ENCODE measurements at regions not wholly inside any gene's neighbourhood (a gene's known extent, or its start where the extent isn't known, plus 50 kb on each side); places are given as distances from the start of the nearest gene placed in this dataset.

DNA sequence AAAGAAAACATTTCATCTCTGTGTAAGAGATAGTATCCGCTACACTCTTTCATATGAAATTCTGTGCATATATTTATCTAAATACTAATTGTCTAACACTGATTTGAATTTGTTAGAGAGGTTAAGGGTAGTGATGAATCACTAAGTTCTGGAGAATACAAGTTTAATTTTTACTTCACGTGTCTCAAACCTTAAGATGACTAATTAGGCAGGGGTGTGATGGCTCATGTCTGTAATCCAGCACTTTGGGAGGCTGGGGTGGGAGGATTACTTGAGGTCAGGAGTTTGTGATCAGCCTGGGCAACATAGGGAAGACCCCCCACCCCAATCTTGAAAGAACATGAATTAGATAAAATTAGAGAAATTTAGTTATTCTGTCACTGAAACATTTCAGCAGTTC is 2241.9 kb downstream of the PCDH7 start:
- DNase-seq: no peak

DNA sequence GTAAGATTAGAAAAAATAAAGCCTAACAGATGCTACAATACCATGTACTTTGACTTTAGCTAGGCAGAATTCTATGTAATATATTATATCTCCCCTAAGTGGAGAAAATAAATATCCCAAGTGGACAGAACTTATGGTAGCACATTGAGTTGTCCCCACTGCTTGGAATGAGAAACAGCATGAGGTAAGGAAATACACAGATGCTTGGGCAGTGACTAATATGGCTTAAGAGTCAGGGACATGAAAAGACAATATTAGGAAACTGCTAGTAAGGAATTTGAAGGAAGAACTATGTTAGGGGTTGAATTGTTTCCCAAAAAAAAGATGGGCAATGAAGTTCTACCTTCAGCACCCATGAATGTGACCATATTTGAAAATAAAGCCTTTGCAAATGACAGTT is 2265.1 kb downstream of the PCDH7 start:
- peak; percentile 0 for DNase-seq

DNA sequence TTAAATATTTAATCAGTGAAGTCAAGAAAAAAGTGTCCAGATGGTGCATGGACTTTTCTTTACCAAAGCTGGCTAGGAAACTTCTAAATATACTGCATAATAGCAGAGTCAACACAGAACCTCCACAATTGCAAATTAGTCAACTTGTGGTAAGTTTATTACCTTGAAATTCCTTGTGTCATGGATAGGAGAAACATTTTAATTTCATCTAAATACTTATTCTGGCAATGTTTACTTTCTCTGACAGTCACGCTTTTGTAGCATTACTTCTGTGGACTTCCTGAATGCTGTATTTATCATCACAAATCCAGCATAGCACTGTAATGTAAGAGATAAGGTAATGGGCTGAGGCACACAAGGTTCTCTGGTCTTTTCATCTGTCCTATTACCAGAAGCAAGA is 2266.1 kb downstream of the PCDH7 start:
- DNase-seq: no peak

DNA sequence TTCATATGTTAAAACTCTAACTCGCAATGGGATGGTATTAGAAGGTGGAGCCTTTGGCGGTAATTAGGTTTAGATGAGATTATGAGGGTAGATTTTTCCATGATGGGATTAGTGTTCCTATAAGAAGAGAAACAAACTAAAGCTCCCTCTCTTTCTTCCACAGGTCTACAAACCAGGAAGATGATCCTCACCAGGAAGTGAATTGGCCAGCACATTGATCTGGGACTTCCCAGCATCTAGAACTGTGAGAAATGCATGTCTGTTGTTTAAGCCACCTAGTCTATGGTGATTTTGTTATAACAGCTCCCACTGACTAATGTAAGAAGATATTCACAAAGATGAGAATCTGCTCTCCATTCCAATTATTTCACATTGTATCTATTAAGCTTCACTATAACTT is 2266.9 kb downstream of the PCDH7 start:
- no peak for DNase-seq

DNA sequence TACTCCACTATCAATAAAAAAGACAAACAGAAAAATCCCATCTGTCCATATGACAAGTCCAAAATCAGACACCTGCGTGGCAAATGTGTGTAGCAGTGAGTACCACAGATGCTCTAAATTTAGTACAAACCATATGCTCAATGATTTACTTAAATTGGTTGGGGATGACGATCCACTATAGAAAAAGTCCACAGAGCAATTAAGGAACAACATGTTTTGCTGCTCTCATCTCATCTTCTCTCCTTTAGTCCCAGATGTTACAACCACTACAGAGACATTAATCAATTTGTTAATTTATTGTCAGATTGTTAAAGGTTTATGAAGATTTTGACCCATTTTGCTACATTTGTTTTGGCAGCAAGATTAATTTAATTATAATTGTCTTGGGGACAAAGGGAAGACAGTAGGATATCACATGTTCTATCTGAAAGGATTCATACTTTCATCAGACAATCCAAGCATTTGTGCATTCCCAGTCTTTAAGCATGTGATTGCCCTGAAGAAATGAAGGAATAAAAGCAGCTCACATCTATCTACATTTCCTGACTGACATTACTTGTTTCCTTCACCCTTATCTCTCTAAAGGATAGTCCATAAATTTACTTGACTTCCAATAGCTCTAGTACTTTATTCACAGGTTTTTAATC is 2268.1 kb downstream of the PCDH7 start:
- no peak for DNase-seq

DNA sequence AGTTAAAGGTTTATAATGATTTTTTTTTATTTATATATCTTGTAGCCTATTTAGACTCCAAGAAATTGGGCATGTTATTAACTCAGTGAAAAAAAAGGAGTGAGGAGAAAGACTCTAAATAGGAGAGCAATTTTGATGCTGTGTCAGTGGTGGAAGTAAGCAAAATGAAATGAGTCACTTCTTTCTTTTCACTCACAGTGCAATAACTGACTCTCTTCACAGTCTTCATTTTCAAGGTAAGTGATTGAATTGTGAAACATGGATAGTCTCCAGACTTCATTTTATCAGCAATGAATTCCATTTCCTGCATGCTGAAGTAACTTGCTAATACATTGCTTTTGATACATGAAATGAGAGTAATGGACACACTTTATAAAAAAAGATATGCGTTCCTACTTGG is 2271.5 kb downstream of the PCDH7 start:
- no peak for DNase-seq

DNA sequence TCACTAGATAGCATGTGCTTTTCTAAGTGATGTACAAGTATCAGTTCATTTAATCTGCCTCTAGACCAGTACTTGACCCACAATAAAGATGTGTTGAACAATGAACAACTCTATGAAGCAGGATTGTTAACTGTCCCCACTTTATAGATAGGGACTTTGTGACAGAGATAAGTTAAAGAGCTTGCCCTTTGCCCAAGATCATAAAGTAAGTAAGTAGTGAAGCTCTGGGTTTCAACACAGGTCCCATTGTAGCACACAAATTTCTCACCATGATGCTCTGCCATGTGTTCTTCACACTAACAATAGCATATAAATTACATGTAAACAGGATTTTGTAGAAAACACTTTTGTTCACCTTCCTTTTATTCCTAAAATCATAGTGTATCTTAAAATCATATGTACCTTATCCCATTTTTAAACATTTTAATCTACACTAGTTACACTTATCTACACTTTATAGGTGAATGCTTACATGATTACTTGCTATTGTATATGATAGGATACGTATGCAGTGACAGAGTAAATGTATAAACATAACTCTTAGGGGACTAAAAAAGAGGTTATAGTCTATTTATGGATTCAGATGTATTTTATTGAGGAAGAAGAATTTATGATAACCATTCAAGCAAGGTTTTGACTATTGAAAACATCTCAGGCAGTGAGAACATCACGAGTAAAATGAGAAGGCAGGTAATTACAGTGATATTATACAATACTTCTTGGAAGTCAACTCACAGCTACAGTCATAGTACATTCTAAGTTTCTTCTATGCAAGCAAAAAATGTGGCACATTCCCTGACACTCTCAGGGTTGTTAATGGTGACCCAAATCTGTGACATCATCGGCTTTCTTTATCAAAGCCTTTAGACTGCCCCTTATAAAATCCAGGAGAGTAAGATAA is 2275.1 kb downstream of the PCDH7 start:
- no peak for DNase-seq

DNA sequence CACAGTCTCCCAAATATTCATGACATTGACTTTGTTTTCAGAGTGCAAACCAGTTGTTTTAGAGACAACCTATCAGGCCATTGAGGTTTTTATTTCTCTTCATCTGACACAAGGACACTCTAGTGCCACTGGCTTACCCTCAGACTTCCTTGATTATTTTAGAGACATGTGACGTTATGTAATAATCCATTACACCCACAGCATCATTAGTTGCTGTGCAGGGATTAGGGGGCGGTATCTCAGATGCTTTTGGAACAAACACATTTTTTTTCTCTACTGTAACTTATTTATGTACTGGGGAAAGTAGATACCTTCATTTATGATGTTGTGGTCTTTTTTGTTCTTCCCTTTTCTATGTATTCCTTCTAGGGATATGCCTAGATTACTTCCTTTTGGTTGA is 2293.1 kb downstream of the PCDH7 start:
- no peak for DNase-seq

DNA sequence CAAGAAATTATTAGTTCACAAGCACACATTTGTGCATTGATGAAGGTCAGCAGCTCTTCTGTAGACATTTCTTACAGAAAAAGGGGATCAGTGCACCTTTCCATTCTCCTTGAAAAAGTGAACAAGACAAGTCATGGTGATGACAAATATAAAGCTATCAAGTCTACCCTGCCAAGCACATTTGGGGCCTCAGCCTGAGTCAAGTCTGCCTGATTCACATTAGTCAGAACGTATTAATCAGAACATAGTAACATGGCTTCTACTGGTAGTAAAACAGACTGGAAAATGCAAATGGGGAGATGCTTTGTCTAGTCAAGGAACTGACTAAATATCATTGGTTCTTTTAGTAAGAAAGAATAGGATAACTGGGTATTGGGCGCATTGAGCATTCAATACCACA is 2305.1 kb downstream of the PCDH7 start:
- DNase-seq: no peak

DNA sequence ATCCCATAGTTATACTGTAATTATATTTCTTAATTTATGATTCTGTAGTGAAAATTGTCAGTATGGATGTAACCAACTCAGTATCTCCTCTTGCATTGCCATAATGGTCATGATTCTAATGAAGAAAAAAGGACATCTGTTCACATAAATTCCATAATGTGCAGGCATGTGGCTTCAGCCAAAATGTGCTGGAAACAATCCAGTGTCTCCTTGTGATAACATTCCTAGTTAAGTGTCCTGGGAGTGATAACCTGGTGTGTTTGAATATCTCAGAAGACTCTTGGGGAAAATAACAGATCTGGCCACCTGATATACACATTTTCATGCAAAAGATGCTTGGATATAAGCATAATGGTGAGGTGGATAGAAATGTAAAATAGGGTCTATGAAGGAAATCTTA is 2309.8 kb downstream of the PCDH7 start:
- DNase-seq: no peak

DNA sequence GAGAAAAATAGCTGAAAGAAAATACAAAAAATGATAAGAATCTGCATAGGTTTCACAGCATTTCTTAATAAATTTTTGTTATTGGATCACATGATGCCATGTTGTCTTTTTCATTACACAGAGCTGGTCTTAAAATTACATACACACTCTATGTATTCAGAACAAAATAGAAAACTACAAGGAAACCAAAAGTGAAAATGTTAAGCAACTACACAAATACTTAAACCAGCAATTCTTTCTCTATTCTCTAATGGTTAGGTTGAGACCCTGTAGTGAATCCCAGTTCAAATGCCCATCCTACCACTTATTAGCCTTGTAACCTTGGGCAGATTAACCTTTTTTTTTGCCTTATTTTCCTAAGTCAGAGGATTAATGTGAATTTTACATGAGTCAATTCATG is 2311.2 kb downstream of the PCDH7 start:
- no peak for DNase-seq

DNA sequence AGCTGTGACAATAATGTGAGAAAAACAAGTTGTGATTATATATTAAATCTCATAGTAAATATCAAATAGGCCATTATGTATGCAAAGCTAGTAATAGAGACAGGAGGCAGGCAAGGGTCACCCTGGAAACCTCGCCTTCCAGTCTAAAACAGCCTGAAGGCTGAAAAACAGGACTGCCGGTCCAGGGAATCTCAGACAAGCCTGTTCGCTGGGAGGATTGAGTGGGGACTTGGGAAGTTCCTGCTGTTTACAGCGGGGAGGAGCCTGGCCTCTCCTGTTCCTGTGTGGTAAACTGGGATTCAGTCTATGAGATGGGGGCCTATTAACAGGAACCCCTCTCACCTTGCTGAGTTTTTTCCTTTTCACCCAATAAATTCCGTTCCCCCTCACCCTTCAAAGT is 2317.3 kb downstream of the PCDH7 start:
- DNase-seq: no peak

DNA sequence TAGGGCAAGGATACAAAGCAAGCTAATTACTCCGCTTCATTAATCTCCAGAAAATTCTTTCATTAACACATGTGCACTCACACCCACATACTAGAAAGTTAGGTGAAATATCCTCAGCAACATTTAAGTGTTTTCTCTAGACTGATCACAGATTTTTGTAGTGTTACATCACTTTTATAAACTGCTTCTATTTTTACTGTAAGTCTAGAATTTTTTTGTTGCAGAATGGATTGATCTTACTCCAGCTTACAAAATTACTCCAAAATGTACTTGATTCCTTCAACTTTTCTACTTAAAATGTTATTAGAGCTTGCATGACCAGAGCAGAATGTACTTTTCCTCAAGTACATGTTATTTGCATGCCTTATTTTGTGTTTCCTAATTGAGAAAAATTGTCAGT is 2325.2 kb downstream of the PCDH7 start:
- DNase-seq: no peak

DNA sequence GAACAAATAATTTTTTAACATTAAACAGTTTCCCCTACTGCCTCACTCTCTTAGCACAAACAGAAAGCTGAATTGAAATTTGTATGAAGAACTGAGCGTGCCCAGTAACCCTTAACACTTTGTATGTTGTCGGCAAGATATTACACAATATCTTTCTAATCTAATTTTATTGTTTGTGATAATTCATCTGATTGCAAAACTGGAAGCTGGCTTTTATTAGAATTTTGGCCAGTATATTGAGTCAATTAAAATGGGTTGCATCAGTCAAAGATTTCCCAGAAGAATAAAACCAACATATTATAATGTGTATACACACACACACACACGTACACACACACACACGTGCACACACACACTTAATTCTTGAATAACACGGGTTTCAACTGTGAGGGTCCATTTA is 2332.1 kb downstream of the PCDH7 start:
- no peak for DNase-seq

DNA sequence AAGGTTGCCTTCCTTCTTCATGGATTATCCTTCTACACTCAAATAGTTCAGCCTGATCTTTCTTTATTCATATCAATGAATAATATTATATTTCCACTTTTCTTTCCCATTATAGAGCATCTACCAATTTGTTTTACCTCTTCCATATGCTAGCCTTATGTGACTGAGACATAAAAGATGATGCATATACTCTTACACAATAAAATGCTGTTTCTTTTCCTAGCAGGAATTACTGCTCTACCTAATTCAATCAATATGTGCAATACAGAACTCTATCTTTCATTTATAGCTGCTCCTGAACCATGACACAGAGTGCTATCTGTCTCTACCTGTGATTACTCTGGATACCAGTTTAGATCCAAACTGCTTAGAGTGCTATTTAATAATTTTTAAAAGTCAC is 2334.0 kb downstream of the PCDH7 start:
- DNase-seq: no peak

DNA sequence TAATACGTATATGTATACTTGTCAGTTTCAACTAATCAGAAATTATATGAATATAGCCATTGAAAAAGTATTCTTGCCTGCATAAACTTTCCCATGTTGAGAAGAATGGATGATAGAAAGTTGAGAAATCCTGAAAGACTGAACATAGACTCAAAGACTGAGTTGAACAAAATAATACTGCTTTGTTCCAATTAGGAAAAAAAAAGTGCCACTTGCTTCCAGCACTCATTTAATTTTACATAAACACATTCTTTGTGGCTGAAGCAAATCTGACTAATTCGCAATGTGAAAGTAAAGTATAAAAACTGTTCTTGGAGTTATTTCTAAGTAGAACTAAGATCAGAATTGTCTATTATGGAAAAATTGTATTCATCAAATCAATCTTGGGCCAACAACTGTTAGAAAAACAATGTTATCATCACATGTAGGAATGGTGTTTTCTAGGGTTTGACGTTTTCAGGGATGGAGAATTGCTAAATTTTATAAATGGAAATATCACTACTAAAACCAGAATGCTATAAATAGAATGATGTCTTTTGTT is 2334.6 kb downstream of the PCDH7 start:
- no peak for DNase-seq

DNA sequence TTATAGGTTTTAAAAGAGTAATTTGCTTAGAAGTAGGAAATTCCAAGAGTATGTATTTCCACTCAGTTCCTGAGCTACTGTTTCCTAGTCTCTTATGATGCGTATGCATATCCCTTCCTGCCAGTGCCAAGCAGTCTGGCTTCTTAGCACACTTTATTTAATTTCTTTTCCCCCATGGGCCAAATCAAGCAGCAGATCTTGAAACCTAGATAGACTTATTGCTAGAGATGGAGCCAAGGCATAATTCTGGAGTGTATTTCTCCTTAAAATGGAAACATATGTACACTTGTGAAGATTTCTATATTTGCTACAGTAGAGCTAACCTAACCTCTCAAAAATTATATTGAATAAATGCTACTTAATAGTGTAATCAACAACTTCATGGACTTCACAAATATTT is 2337.6 kb downstream of the PCDH7 start:
- DNase-seq: no peak

DNA sequence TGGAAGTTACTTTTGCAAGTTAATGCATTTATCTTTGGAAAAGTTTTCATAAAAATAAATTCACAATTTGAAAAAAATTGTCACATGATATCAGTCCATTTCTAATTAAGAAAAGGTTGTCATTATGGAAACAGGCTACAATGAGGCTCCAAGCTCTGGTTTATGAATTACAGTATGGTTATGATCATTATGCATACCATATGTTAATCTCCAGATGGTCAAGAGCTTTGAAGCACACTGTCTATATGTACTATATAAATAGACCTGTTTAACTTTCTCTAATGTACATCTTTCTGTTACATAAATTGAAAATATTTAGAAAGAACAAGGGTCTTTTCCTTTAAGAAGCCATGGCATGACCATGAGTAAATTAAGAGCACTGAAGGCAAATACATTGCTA is 2338.8 kb downstream of the PCDH7 start:
- DNase-seq: no peak

DNA sequence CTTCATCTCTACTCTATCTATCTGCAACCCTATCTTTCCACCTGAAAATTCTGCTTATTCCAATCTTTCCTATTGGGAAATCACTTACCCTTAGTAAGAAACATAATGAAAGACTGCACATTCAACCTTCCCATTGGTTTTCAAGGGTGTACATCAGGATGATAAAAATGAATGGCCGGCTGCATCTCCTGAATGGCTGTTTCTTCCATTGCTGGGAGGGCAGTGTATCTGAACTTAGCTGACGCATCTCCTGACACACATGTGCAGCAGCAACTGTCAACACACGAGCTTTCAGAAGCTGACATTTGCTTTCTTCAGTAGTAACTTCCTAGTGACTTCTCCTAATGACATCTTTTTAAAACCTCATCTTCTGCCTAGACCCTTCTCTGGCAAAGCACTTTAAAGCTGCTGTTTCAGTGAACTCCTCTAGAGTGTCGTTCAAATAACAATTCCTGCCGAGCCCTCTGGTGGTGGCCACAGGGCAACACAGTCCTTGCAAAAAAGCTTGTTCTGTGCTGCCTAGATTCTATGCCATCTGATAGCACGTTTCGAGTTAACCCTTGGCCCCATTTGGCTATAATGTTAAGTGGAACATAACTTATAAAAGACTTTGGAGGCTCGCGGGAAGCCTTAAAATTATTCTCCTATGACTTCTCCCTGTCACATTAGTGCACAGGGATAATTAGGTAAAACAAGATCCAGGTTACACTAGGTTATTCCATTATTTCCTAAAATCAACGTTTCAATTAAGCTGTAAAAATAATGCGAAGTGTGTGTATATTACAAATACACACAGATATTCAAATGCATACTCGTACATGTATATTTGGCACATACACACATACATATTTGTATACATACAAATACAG is 2340.7 kb downstream of the PCDH7 start:
- peak; percentile 48 for DNase-seq

DNA sequence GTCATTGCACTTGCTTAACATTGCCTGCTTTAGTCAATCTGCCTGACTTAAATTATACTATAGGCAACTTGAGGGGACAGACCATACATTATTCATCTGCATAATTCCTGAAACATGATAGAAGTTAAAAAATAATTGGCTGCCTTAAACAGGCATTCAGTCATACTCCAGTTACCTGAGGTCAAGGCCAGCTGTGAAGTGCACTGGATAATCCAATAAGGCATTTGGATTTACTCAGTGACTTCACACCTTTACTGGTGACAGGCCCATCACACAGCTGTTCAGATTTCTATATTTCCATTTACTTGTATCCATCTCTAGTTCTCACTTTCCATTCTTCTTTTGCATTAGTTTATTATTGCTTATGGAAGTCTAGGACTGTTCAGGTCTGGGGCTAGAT is 2341.6 kb downstream of the PCDH7 start:
- no peak for DNase-seq

DNA sequence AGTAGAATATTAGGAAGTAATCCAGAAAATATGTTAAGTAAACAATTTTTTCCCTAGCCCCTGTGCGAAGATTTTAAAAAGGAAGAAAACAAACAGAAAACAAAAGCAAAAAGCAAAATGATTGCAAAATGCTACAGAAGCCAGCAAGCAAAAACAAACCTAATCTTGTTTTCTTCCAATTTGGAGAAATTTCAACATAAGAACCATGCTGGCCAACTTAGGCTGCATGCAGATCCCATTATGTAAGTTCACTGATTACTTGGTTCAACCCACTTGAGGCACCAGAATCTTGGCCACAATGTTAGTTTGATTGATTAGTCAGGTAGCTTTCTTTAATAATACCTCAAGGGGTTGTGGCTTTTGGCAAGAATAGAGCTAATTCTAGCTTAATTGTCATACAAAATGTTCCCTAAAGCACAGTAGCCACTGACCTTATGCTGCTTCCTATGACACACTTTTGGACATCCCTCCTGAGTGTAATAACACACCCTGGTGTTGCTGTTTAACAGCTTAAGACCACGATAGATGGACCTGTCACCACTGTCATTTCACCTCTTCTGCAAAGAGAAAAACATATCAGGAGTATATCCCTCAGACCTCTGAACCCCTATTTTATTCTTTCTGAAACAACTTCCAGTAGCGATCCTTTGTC is 2342.1 kb downstream of the PCDH7 start:
- no peak for DNase-seq

DNA sequence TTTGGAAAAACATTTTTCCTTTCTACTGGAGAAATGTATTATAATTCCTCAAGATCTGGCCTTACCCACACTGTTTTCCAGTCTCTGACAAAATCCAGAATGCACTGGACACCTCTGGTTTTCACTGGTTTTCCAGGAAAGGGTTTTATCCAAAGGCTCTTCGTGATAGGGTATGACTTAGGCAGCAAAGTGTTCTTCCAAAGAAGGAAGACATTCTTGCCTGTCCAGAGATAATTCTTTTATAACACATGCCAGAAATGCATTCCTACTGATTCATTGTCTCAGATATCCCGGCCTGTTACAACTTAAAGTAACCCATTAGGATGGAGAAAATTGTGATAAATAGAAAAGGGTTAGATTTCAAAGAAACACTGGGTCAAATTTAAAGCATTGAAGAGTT is 2343.1 kb downstream of the PCDH7 start:
- DNase-seq: peak; percentile 69

DNA sequence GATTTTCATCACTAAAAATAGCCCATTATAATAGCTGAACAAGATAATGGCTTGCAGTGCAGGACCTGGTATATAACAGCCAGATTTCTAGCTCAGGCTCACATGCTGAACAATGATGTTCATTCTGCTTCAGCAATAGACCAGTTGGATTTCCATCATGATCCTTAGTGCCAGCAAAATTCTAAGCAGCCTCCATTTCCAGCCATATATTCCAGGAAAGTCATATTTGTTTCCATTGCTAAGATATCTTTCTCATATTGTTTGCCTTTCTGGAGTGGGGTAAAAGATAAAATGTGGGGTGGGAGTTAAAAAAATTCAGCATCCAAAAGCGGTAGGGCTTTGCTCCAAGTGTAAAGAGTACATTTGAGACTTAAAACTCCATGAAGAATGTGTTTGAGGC is 2344.1 kb downstream of the PCDH7 start:
- DNase-seq: no peak

All from EL (cell line).